H1 (cell line): ENCODE measurements at regions not wholly inside any gene's neighbourhood (a gene's known extent, or its start where the extent isn't known, plus 50 kb on each side); places are given as distances from the start of the nearest gene placed in this dataset.

ENCODE experiments used
- BACH1 ChIP-seq: IDR thresholded peaks from 2 replicates; pipeline ENCODE4 v1.6.1; 2012; ENCODE audit warnings: low read length, improper control_type of control experiment
- TF ChIP-seq, protein P1 (sequence below): fragments of 300-600 bp; sonication (generic); IDR thresholded peaks from 2 replicates; pipeline ENCODE4 v1.7.1; 2012; ENCODE audit warnings: low read length, moderate library complexity, mild to moderate bottlenecking, inconsistent platforms; ENCODE audit not compliant: insufficient replicate concordance

- TF ChIP-seq, protein P1, sequence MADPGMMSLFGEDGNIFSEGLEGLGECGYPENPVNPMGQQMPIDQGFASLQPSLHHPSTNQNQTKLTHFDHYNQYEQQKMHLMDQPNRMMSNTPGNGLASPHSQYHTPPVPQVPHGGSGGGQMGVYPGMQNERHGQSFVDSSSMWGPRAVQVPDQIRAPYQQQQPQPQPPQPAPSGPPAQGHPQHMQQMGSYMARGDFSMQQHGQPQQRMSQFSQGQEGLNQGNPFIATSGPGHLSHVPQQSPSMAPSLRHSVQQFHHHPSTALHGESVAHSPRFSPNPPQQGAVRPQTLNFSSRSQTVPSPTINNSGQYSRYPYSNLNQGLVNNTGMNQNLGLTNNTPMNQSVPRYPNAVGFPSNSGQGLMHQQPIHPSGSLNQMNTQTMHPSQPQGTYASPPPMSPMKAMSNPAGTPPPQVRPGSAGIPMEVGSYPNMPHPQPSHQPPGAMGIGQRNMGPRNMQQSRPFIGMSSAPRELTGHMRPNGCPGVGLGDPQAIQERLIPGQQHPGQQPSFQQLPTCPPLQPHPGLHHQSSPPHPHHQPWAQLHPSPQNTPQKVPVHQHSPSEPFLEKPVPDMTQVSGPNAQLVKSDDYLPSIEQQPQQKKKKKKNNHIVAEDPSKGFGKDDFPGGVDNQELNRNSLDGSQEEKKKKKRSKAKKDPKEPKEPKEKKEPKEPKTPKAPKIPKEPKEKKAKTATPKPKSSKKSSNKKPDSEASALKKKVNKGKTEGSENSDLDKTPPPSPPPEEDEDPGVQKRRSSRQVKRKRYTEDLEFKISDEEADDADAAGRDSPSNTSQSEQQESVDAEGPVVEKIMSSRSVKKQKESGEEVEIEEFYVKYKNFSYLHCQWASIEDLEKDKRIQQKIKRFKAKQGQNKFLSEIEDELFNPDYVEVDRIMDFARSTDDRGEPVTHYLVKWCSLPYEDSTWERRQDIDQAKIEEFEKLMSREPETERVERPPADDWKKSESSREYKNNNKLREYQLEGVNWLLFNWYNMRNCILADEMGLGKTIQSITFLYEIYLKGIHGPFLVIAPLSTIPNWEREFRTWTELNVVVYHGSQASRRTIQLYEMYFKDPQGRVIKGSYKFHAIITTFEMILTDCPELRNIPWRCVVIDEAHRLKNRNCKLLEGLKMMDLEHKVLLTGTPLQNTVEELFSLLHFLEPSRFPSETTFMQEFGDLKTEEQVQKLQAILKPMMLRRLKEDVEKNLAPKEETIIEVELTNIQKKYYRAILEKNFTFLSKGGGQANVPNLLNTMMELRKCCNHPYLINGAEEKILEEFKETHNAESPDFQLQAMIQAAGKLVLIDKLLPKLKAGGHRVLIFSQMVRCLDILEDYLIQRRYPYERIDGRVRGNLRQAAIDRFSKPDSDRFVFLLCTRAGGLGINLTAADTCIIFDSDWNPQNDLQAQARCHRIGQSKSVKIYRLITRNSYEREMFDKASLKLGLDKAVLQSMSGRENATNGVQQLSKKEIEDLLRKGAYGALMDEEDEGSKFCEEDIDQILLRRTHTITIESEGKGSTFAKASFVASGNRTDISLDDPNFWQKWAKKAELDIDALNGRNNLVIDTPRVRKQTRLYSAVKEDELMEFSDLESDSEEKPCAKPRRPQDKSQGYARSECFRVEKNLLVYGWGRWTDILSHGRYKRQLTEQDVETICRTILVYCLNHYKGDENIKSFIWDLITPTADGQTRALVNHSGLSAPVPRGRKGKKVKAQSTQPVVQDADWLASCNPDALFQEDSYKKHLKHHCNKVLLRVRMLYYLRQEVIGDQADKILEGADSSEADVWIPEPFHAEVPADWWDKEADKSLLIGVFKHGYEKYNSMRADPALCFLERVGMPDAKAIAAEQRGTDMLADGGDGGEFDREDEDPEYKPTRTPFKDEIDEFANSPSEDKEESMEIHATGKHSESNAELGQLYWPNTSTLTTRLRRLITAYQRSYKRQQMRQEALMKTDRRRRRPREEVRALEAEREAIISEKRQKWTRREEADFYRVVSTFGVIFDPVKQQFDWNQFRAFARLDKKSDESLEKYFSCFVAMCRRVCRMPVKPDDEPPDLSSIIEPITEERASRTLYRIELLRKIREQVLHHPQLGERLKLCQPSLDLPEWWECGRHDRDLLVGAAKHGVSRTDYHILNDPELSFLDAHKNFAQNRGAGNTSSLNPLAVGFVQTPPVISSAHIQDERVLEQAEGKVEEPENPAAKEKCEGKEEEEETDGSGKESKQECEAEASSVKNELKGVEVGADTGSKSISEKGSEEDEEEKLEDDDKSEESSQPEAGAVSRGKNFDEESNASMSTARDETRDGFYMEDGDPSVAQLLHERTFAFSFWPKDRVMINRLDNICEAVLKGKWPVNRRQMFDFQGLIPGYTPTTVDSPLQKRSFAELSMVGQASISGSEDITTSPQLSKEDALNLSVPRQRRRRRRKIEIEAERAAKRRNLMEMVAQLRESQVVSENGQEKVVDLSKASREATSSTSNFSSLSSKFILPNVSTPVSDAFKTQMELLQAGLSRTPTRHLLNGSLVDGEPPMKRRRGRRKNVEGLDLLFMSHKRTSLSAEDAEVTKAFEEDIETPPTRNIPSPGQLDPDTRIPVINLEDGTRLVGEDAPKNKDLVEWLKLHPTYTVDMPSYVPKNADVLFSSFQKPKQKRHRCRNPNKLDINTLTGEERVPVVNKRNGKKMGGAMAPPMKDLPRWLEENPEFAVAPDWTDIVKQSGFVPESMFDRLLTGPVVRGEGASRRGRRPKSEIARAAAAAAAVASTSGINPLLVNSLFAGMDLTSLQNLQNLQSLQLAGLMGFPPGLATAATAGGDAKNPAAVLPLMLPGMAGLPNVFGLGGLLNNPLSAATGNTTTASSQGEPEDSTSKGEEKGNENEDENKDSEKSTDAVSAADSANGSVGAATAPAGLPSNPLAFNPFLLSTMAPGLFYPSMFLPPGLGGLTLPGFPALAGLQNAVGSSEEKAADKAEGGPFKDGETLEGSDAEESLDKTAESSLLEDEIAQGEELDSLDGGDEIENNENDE = no peak
- TF ChIP-seq BACH1 = no peak
Observed at GRCh38 chr12:29008786-29009185, 140.3 kb upstream of the FAR2 start (continued).
